PC-9 (cell line): ENCODE measurements at regions not wholly inside any gene's neighbourhood (a gene's known extent, or its start where the extent isn't known, plus 50 kb on each side); places are given as distances from the start of the nearest gene placed in this dataset.
"Not testable (repeated sequence)": the region's sequence is repeated elsewhere in the genome, so short reads cannot be mapped to it uniquely, and the experiment has no call there.

Source experiments
- CTCF ChIP-seq: fragments of 200-600 bp; sonication (generic); conservative IDR thresholded peaks from 2 replicates; pipeline ENCODE4 v1.6.1; 2017; ENCODE audit warnings: mixed run types, antibody characterized with exemption, mild to moderate bottlenecking, moderate library complexity
- EZH2 ChIP-seq: fragments of 200-600 bp; sonication (generic); IDR thresholded peaks from 2 replicates; pipeline ENCODE4 v1.8.0; 2017; ENCODE audit warnings: antibody characterized with exemption, low read depth

GRCh38 chr2:19164099-19164498 is 194.3 kb downstream of the OSR1 start:
- not testable (repeated sequence) for TF ChIP-seq CTCF, EZH2
